ENCODE measurements at regions not wholly inside any gene's neighbourhood (a gene's known extent, or its start where the extent isn't known, plus 50 kb on each side); places are given as distances from the start of the nearest gene placed in this dataset.
"Not testable (repeated sequence)": the region's sequence is repeated elsewhere in the genome, so short reads cannot be mapped to it uniquely, and the experiment has no call there.

DNA sequence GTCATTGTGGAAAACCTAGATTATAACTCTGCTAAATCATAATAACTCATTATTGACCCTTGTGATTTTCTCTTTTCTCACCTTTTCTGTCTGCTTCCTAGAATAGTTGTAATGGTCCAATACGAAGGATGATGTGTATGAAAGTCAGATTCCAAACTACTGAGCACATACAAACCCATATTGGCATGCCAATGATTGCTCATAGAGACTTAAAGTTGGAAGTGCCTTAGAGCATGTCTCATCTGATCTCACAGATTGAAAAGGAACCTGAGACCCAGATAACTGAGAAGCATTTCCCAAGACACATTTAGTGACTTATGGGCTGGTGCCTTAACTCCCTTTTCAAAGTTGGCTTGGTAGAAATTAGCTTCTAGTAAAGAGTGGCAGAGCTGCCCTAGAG lies 594.3 kb downstream of the REEP3 start:
- intact Hi-C loops (cut with DNase I; ENCODE audit: low total_unique reads): no loop called here
- Histone ChIP-seq H3K27ac (no peak overlapping the region), H3K36me3 (no peaks in the 10 kb centered on the region), H3K4me1 (no peaks in the 10 kb centered on the region), H3K27me3 (no peaks in the 10 kb centered on the region), H3K9me3 (no peaks in the 10 kb centered on the region), H3K4me3 (no peak overlapping the region)
- TF ChIP-seq, protein P1, sequence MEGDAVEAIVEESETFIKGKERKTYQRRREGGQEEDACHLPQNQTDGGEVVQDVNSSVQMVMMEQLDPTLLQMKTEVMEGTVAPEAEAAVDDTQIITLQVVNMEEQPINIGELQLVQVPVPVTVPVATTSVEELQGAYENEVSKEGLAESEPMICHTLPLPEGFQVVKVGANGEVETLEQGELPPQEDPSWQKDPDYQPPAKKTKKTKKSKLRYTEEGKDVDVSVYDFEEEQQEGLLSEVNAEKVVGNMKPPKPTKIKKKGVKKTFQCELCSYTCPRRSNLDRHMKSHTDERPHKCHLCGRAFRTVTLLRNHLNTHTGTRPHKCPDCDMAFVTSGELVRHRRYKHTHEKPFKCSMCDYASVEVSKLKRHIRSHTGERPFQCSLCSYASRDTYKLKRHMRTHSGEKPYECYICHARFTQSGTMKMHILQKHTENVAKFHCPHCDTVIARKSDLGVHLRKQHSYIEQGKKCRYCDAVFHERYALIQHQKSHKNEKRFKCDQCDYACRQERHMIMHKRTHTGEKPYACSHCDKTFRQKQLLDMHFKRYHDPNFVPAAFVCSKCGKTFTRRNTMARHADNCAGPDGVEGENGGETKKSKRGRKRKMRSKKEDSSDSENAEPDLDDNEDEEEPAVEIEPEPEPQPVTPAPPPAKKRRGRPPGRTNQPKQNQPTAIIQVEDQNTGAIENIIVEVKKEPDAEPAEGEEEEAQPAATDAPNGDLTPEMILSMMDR (IDR thresholded peaks at IDR 0.05): no peak
- DNase-seq: no peak

DNA sequence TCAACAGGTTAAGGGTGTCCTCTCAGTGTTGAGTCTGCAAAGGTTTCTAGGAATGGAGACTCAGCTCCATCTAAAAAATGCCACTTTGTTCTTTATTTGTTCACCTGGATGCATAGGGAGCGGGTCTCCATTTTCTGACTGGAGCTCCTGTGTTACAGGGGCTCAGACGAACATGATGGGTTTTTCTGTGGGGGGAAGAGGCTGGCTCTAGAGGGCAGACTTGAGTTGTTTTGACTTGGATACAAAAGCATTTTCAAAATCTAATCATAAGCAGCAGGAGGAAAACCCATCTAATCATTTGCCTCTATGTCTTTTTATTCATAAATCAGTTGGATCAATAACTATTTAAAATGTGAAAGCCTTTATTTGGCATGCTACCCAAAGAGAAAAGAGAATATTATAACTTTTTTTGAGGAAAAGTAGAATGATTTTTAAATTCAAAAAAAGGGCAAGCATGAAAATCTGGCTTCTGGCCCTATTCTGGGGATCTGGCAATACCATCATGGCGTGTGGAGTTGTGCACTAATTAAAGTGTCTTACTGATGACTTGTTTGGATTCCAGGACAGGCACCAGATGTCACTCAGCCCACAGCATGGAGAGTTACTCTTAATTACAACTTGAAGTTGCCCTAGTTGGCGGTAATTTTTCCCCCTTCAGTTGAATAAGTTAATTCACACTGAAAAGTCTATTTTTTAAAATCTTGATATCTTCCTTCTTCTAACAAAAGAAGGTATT lies 594.9 kb downstream of the REEP3 start:
- Histone ChIP-seq H3K27ac (no peak overlapping the region), H3K4me1 (no peaks in the 10 kb centered on the region), H3K27me3 (no peaks in the 10 kb centered on the region), H3K4me3 (no peak overlapping the region), H3K36me3 (no peaks in the 10 kb centered on the region), H3K9me3 (no peaks in the 10 kb centered on the region)
- no peak for DNase-seq
- TF ChIP-seq, protein P1 (IDR thresholded peaks at IDR 0.05): no peak
- intact Hi-C loops (cut with DNase I; ENCODE audit: low total_unique reads): no loop called here

DNA sequence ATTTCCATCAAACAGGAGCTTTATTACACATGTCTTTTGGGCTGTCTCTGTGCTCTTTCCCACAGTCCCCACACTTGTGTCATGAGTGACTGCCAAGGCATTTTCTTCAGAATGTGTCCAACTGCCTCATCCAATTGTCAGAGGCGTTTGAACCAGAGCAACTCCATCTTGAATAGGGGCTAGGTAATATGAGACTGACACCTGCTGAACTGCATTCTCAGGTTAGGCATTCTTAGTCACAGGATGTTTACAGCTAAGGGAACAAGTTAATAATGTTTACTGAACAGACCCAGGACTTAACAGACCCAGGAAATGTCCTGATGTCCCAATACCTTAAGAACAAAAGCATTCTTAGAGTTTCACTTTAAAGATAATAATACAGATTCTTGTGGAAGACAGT lies 595.5 kb downstream of the REEP3 start:
- Histone ChIP-seq H3K27me3 (no peaks in the 10 kb centered on the region), H3K9me3 (no peaks in the 10 kb centered on the region), H3K27ac (no peak overlapping the region), H3K4me1 (no peaks in the 10 kb centered on the region), H3K4me3 (no peak overlapping the region), H3K36me3 (no peaks in the 10 kb centered on the region)
- TF ChIP-seq, protein P1 (IDR thresholded peaks at IDR 0.05): no peak
- DNase-seq: no peak
- intact Hi-C loops (cut with DNase I; ENCODE audit: low total_unique reads): no loop called here

DNA sequence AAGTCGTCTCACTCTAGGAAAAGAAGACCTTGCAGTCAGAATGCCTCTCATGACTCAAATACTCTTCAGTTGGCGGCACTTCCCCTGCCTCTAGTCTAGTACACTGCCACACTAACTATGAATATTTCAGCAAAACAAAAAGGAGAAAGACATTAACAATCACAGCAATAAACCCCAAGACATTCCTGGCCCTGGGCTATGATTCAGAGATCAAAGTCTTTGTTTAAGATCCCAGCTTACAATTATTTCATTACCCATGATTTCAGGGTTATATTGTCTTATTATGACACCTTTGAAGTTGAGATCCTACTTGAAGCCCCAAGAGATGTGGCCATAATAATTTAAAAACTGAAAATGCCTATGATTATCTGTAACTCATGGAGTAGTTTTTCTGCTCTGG lies 597.5 kb downstream of the REEP3 start:
- TF ChIP-seq, protein P1 (IDR thresholded peaks at IDR 0.05): no peak
- intact Hi-C loops (cut with DNase I; ENCODE audit: low total_unique reads): no loop called here
- no peaks in the 10 kb centered on the region for H3K4me1 ChIP-seq
- H3K27me3 ChIP-seq: no peaks in the 10 kb centered on the region
- no peaks in the 10 kb centered on the region for H3K36me3 ChIP-seq
- no peaks in the 10 kb centered on the region for H3K9me3 ChIP-seq
- DNase-seq: no peak
- no peak overlapping the region for H3K27ac ChIP-seq
- no peak overlapping the region for H3K4me3 ChIP-seq

DNA sequence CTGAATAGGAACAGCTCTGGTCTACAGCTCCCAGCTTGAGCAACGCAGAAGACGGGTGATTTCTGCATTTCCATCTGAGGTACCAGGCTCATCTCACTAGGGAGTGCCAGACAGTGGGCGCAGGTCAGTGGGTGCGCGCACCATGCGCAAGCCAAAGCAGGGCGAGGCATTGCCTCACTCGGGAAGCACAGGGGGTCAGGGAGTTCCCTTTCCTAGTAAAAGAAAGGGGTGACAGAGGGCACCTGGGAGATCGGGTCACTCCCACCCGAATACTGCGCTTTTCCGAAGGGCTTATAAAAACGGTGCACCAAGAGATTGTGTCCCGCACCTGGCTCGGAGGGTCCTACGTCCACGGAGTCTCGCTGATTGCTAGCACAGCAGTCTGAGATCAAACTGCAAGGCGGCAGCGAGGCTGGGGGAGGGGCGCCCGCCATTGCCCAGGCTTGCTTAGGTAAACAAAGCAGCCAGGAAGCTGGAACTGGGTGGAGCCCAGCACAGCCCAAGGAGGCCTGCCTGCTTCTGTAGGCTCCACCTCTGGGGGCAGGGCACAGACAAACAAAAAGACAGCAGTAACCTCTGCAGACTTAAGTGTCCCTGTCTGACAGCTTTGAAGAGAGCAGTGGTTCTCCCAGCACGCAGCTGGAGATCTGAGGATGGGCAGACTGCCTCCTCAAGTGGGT lies 599.2 kb downstream of the REEP3 start:
- DNase-seq; H3K4me3 ChIP-seq; H3K4me1 ChIP-seq; H3K36me3 ChIP-seq; H3K9me3 ChIP-seq; H3K27ac ChIP-seq; intact Hi-C loops (cut with DNase I; ENCODE audit: low total_unique reads); H3K27me3 ChIP-seq: not testable (repeated sequence)

DNA sequence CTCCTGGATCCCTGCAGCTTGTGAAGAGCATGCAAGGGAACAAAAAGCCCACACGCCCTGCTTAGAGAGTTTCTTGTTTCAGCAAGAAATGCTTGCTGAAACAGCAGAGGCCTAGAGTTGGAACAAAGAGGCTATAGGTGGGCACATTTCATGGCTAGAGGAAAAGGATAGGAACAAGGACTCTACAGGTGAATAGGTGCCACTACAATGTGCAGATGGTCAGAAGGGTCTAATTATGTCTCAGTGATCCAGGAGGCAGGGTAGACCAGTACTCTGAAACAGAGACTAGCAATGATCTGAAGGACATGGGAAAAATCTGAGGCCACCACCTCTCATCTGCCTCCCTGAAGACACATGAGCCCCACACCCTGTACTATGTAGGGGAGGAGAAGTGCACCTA lies 609.0 kb downstream of the REEP3 start:
- TF ChIP-seq, protein P1 (IDR thresholded peaks at IDR 0.05): no peak
- H3K9me3 ChIP-seq: no peaks in the 10 kb centered on the region

More for the DNA sequence above, 609.0 kb downstream of the REEP3 start:
- H3K36me3 ChIP-seq: no peaks in the 10 kb centered on the region
- DNase-seq: no peak
- H3K4me1 ChIP-seq: no peaks in the 10 kb centered on the region
- intact Hi-C loops (cut with DNase I; ENCODE audit: low total_unique reads): no loop called here
- H3K27ac ChIP-seq: no peak overlapping the region
- no peaks in the 10 kb centered on the region for H3K27me3 ChIP-seq
- no peak overlapping the region for H3K4me3 ChIP-seq
